Stimulated activated naive B cell treated with anti-CD40 and anti-IgM and Interleukin-4, amounts not matched to agents 10 μg/mL and 1 μg/mL and 100 μg/mL, for 72 hours (primary cell): ENCODE measurements at regions not wholly inside any gene's neighbourhood (a gene's known extent, or its start where the extent isn't known, plus 50 kb on each side); places are given as distances from the start of the nearest gene placed in this dataset.

ENCODE experiments used
- ATAC-seq, 2 donors: fragments of 150-1000 bp; cut with Tn5 transposase; replicated peaks; 2 replicates each; pipeline ENCODE4 v1.10.0; 2021; ENCODE audit warnings: moderate library complexity in 1 of 2
- DNase-seq: peaks from one replicate; pipeline ENCODE4 v3.0.0; 2021
- H3K27ac Mint-ChIP-seq: one replicate; pipeline ENCODE4 v1.8.0; 2022; ENCODE audit warnings: mild to moderate bottlenecking, mixed read lengths
- H3K27me3 Mint-ChIP-seq, 2 donors: one replicate each; pipeline ENCODE4 v1.8.0; 2022; ENCODE audit warnings: mixed read lengths in 2 of 2
- H3K36me3 Mint-ChIP-seq, 2 donors: one replicate each; pipeline ENCODE4 v1.8.0; 2022; ENCODE audit warnings: mixed read lengths in 2 of 2, mild to moderate bottlenecking in 1 of 2
- H3K4me1 Mint-ChIP-seq, 2 donors: one replicate each; pipeline ENCODE4 v1.8.0; 2022; ENCODE audit warnings: mixed read lengths in 2 of 2, mild to moderate bottlenecking in 1 of 2
- H3K4me3 Mint-ChIP-seq, 2 donors: one replicate each; pipeline ENCODE4 v1.8.0; 2022; ENCODE audit warnings: mild to moderate bottlenecking in 2 of 2, mixed read lengths in 2 of 2, moderate library complexity in 1 of 2
- H3K9me3 Mint-ChIP-seq, 2 donors: one replicate each; pipeline ENCODE4 v1.8.0; 2022; ENCODE audit warnings: mixed read lengths in 2 of 2, mild to moderate bottlenecking in 1 of 2

DNA sequence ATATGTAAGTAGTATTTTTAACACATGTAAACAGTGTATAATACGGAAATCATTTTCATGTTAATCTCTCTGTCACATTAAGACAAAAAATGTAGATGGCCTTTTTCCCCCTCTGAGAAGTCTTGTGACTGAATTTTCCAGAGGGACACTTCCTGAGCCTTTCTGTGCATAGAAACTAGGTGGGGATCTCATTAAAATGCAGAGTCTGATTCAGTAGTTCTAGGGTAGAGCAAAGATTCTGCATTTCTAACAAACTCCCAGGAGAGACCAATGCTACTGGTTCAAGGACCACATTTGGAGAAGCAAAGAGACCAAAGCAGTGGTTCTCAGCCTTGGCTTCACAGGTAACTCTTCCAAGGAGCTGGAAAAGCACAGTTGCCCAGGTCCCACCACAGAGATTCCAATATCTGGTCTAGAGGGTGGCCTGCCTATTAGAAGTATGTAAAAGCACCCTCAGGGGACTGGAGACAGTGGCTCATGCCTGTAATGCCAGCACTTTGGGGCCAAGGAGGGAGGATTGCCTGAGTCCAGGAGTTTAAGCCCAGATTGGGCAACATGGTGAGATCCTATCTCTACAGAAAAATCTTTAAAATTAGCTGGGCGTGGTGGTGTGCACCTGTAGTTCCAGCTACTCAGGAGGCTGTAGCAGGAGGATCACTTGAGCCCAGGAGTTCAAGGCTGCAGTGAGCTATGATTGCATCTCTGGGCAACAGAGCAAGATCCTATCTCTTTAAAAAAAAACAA is 378.5 kb downstream of the KIF16B start:
- H3K27me3 Mint-ChIP-seq: no peaks in the 10 kb centered on the region
- peaks cover under 1 to 4% of the 10 kb centered on the region in 2 donors for H3K36me3 Mint-ChIP-seq
- peaks cover under 1 to 3% of the 10 kb centered on the region in 2 donors for H3K9me3 Mint-ChIP-seq
- H3K4me3 Mint-ChIP-seq: no peak overlapping the region
- DNase-seq: no peak
- peaks cover 4 to 17% of the 10 kb centered on the region in 2 donors for H3K4me1 Mint-ChIP-seq
- H3K27ac Mint-ChIP-seq: no peak overlapping the region
- no peak for ATAC-seq

DNA sequence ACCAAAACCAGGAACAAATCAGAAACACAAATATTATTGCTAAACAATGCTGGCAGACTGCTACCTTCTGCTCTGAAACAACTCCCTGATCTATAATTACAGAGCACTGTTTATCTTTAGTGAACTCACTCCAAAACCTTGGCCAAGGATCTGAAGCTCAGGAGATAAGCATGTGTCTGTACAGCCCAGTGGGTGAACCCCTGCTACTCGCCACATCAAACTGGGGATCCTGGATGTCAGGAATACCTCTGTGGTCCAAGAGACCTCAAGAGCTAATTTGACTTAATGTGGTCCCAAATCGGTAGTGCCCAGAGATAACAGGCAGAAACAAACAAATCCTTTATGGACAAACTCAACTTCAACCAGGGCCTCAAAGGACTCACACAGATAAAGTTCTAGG is 381.8 kb downstream of the KIF16B start:
- Mint-ChIP-seq H3K27me3 (no peaks in the 10 kb centered on the region), H3K9me3 (peaks cover 0 to 3% of the 10 kb centered on the region in 2 donors), H3K4me3 (no peak overlapping the region), H3K36me3 (peaks cover 0 to 3% of the 10 kb centered on the region in 2 donors), H3K4me1 (peaks cover 4 to 17% of the 10 kb centered on the region in 2 donors), H3K27ac (peak overlapping the region; percentile 33)
- ATAC-seq (no peak), DNase-seq (no peak)

DNA sequence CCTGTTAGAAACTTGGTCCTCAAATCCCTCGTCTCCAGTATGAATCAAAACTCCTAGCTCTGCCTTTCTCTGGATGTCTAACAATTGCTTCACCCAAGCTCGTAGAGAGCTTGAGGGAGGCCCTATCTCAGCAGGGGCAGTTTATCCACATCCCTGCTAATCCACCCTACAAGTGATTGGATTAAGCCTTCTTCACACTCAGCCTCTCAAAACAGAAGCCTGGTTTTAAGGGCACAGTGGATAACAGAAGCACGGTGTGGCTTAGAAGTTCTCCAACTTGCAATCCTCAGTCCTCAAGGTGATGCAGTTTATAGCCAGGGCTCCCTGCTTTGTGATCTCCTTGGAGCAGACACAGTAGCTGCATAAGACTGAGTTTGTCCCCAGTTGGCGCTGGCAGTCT is 383.9 kb downstream of the KIF16B start:
- DNase-seq (no peak), ATAC-seq (no peak)
- no peak overlapping the region for H3K27ac Mint-ChIP-seq
- no peak overlapping the region for H3K4me3 Mint-ChIP-seq
- no peaks in the 10 kb centered on the region for H3K36me3 Mint-ChIP-seq
- H3K27me3 Mint-ChIP-seq: no peaks in the 10 kb centered on the region
- no peaks in the 10 kb centered on the region for H3K9me3 Mint-ChIP-seq
- H3K4me1 Mint-ChIP-seq: peaks cover 8 to 11% of the 10 kb centered on the region in 2 donors

DNA sequence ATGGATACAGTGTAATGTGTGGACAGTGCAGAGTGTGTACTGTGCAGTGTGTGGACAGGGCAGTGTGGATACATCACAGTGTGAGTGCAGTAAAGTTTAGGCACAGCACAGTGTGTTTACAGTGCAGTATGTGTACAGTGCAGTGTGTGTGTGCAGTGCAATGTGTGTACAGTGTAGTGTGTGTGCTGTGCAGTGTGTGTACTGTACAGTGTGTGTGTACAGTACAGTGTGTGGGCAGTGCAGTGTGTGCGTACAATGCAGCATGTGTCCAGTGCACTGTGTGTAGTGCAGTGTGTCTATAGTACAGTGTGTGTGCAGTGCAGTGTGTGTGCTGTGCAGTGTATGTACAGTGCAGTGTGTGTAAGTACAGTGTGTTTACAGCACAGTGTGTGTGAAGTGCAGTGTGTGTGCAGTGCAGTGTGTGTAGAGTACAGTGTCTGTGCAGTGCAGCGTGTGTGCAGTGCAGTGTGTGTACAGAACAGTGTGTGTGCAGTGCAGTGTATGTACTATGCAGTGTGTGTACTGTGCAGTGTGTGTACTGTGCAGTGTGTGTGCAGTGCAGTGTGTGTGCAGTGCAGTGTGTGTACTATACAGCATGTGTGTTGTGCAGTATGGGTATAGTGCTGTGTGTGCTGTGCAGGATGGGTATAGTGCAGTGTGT is 385.2 kb downstream of the KIF16B start:
- no peak overlapping the region for H3K27ac Mint-ChIP-seq

DNA sequence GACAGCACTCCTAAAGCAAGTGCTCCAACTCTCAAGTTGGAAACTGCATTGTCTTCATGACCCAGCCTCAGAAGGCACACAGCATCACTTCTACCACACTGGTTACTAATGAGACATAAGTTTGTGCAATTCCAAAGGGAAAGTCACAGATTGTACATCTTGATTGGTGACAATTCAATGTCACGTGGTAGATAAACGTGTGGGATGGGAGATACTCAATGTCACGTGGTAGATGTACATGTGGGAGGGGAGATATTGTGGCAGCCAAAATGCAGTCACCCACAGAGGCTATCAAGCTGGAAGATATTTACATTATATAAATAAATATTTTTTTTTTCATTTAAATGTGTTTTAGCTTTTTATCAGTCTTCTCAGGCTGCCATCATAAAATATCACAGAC is 393.3 kb downstream of the KIF16B start:
- H3K4me1 Mint-ChIP-seq: peaks cover 8 to 25% of the 10 kb centered on the region in 2 donors
- no peak overlapping the region for H3K27ac Mint-ChIP-seq
- ATAC-seq: no peak
- peaks cover 4 to 5% of the 10 kb centered on the region in 2 donors for H3K9me3 Mint-ChIP-seq
- H3K36me3 Mint-ChIP-seq: peaks cover 0 to 3% of the 10 kb centered on the region in 2 donors
- H3K4me3 Mint-ChIP-seq: no peak overlapping the region
- no peak for DNase-seq
- no peaks in the 10 kb centered on the region for H3K27me3 Mint-ChIP-seq

More for the DNA sequence above, 385.2 kb downstream of the KIF16B start:
- no peaks in the 10 kb centered on the region for H3K36me3 Mint-ChIP-seq
- H3K4me1 Mint-ChIP-seq: peaks cover 8 to 10% of the 10 kb centered on the region in 2 donors
- no peak overlapping the region for H3K4me3 Mint-ChIP-seq
- DNase-seq (no peak), ATAC-seq (no peak)
- no peaks in the 10 kb centered on the region for H3K27me3 Mint-ChIP-seq
- H3K9me3 Mint-ChIP-seq: no peaks in the 10 kb centered on the region

GRCh38 chr20:16179371-16179770 is 393.9 kb downstream of the KIF16B start:
- peaks cover 4 to 5% of the 10 kb centered on the region in 2 donors for H3K9me3 Mint-ChIP-seq
- H3K4me3 Mint-ChIP-seq: no peak overlapping the region

GRCh38 chr20:16178546-16179135 is 394.6 kb downstream of the KIF16B start:
- no peak overlapping the region for H3K4me3 Mint-ChIP-seq
- no peaks in the 10 kb centered on the region for H3K27me3 Mint-ChIP-seq
- H3K9me3 Mint-ChIP-seq: peaks cover 4 to 5% of the 10 kb centered on the region in 2 donors
- no peak for DNase-seq
- ATAC-seq: no peak
- H3K27ac Mint-ChIP-seq: no peak overlapping the region
- peaks cover 10 to 29% of the 10 kb centered on the region in 2 donors for H3K4me1 Mint-ChIP-seq
- peaks cover 0 to 3% of the 10 kb centered on the region in 2 donors for H3K36me3 Mint-ChIP-seq

More at GRCh38 chr20:16179371-16179770, 393.9 kb downstream of the KIF16B start:
- Mint-ChIP-seq H3K4me1 (peaks cover 10 to 29% of the 10 kb centered on the region in 2 donors), H3K36me3 (peaks cover 0 to 3% of the 10 kb centered on the region in 2 donors), H3K27me3 (no peaks in the 10 kb centered on the region), H3K27ac (no peak overlapping the region)
- DNase-seq (no peak), ATAC-seq (no peak)

GRCh38 chr20:16175322-16175961 is 397.8 kb downstream of the KIF16B start:
- Mint-ChIP-seq H3K9me3 (peaks cover 4 to 5% of the 10 kb centered on the region in 2 donors), H3K4me1 (peaks cover 10 to 29% of the 10 kb centered on the region in 2 donors), H3K4me3 (no peak overlapping the region), H3K27me3 (no peaks in the 10 kb centered on the region), H3K27ac (peak overlapping the region; percentile 42), H3K36me3 (no peaks in the 10 kb centered on the region)
- peak; percentile 78 to 83 for ATAC-seq
- no peak for DNase-seq

GRCh38 chr20:16174311-16174710 is 398.9 kb downstream of the KIF16B start:
- no peaks in the 10 kb centered on the region for H3K27me3 Mint-ChIP-seq
- DNase-seq: no peak
- no peak for ATAC-seq
- H3K9me3 Mint-ChIP-seq: peaks cover 0 to under 1% of the 10 kb centered on the region in 2 donors
- peaks cover 10 to 29% of the 10 kb centered on the region in 2 donors for H3K4me1 Mint-ChIP-seq
- no peaks in the 10 kb centered on the region for H3K36me3 Mint-ChIP-seq
- H3K27ac Mint-ChIP-seq: no peak overlapping the region
- no peak overlapping the region for H3K4me3 Mint-ChIP-seq

- H3K27me3 Mint-ChIP-seq: no peaks in the 10 kb centered on the region
- H3K4me3 Mint-ChIP-seq: no peak overlapping the region
- no peak for DNase-seq
- peak overlapping the region; percentile 26 for H3K27ac Mint-ChIP-seq
- no peaks in the 10 kb centered on the region for H3K9me3 Mint-ChIP-seq
- peaks cover 5 to 22% of the 10 kb centered on the region in 2 donors for H3K4me1 Mint-ChIP-seq
- ATAC-seq: no peak
- H3K36me3 Mint-ChIP-seq: no peaks in the 10 kb centered on the region
Measured at GRCh38 chr20:16173044-16173443, 400.2 kb downstream of the KIF16B start.

DNA sequence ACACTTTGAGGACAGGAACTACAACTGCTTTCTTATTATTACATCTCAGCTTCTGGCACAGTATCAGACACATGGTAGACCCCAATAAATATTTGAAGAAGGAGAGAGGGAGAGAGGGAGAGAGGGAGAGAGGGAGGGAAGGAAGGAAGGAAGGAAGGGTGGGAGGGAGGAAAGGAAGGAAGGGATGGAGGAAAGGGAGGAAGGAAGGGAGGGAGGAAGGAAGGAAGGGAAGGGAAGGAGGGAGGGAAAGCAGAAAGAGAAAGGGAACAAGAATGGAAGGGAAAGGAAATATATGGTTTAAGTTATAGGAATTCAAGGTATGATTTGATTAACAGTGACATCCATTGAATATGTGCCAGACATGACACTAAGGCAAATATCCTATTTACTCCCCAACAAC is 402.1 kb downstream of the KIF16B start:
- DNase-seq (no peak), ATAC-seq (no peak)
- Mint-ChIP-seq H3K36me3 (no peaks in the 10 kb centered on the region), H3K27ac (no peak overlapping the region), H3K4me3 (no peak overlapping the region), H3K9me3 (no peaks in the 10 kb centered on the region), H3K4me1 (peaks cover 3 to 17% of the 10 kb centered on the region in 2 donors), H3K27me3 (no peaks in the 10 kb centered on the region)

- no peaks in the 10 kb centered on the region for H3K36me3 Mint-ChIP-seq
- no peak overlapping the region for H3K27ac Mint-ChIP-seq
- H3K4me1 Mint-ChIP-seq: peaks cover 2 to 10% of the 10 kb centered on the region in 2 donors
- no peak overlapping the region for H3K4me3 Mint-ChIP-seq
- H3K27me3 Mint-ChIP-seq: no peaks in the 10 kb centered on the region
- H3K9me3 Mint-ChIP-seq: no peaks in the 10 kb centered on the region
- ATAC-seq (peak in 1 of 2 donors; percentile 22), DNase-seq (no peak)
Measured at GRCh38 chr20:16170406-16170971, 402.8 kb downstream of the KIF16B start.

DNA sequence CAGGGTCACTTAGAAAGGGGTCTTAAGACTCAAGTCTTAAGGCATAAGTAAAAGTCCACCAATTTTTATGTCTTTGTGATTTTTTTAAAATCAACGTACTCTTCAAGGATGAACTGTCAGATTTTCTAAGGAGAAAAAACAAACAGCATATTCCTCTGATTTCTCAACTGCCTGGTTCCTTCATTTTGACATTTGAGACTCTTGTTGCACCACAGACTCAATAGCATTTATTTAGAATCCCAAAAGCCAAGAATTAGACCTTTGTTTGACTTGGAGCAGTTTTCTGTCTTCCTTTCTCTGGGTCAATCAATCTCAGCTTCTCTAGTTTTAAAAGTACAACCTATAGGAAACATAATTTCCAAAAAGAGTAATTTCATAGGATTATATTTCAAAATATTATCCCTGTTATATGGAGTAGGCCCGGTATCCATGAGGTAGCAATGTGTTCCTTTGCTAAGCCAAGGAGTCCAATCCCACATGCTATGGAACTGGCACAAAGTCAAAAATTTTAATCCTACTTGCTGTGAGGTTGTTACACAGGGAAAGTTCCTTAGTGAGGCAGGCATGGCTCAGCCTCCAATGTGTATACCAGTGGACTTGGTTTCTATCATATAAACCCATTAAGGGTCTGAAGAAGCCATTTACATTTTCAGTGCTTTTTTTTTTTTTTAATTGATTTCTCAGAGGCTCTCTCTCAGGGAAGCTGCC is 405.7 kb downstream of the KIF16B start:
- H3K27ac Mint-ChIP-seq: no peak overlapping the region

More for the DNA sequence above, 405.7 kb downstream of the KIF16B start:
- no peaks in the 10 kb centered on the region for H3K9me3 Mint-ChIP-seq
- DNase-seq: no peak
- H3K36me3 Mint-ChIP-seq: peaks cover 0 to 2% of the 10 kb centered on the region in 2 donors
- ATAC-seq: no peak
- H3K4me3 Mint-ChIP-seq: no peak overlapping the region
- H3K27me3 Mint-ChIP-seq: no peaks in the 10 kb centered on the region
- H3K4me1 Mint-ChIP-seq: peaks cover 5 to 6% of the 10 kb centered on the region in 2 donors
